Colonic mucosa (tissue), 4 donors: ENCODE measurements at regions not wholly inside any gene's neighbourhood (a gene's known extent, or its start where the extent isn't known, plus 50 kb on each side); places are given as distances from the start of the nearest gene placed in this dataset.

Source experiments
- DNase-seq: peaks from one replicate; pipeline ENCODE4 v3.0.0-alpha.2; 2020
- H3K27ac ChIP-seq: fragments of 200-600 bp; one replicate; pipeline ENCODE4 v1.8.0; 2021
- H3K27me3 ChIP-seq: fragments of 200-600 bp; one replicate; pipeline ENCODE4 v1.8.0; 2021
- H3K36me3 ChIP-seq: fragments of 200-600 bp; one replicate; pipeline ENCODE4 v1.8.0; 2021
- H3K4me1 ChIP-seq: fragments of 200-600 bp; one replicate; pipeline ENCODE4 v1.8.0; 2021; ENCODE audit warnings: mild to moderate bottlenecking
- H3K4me3 ChIP-seq: fragments of 200-600 bp; one replicate; pipeline ENCODE4 v1.8.0; 2021
- H3K9ac ChIP-seq, 2 donors: one replicate each; pipeline ENCODE4 v1.7.0; 2013; ENCODE audit warnings: control low read depth in 2 of 2, low read depth in 2 of 2, low read length in 2 of 2
- H3K9me3 ChIP-seq: fragments of 200-600 bp; one replicate; pipeline ENCODE4 v1.8.0; 2021
- intact Hi-C: fragments of 100-400 bp; cut with DNase I; formaldehyde crosslinking; loops from one replicate; pipeline ENCODE4 v1.14.1; 2022
- TF ChIP-seq, protein P1 (sequence below): fragments of 200-600 bp; IDR thresholded peaks from one replicate; pipeline ENCODE4 v1.8.0; 2022; ENCODE audit warnings: antibody characterized with exemption, mild to moderate bottlenecking
- donor health status: healthy.
- donor health status: DM: no; HTN: no; CAD: no.
- donor health status: DM: no; HTN: no; CAD: no.

DNA sequence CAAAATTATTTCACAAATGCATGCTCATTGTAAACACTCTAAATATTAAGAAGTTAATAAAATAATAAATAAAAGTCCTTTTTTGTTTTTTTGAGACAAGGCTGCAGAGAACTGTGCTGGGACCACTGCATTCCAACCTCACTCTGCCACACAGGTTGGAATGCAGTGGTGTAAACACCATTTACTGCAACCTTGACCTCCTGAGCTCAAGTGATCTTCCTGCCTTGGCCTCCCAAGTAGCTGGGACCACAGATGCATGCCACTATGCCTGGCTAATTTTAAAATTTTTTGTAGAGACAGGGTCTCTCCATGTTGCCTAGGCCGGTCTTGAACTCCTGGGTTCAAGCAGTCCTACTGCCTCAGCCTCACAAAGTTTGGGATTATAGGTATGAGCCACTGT is 578.4 kb downstream of the ZIC1 start:
- Histone ChIP-seq H3K36me3 (no peaks in the 10 kb centered on the region), H3K4me3 (no peak overlapping the region), H3K9ac (no peak overlapping the region), H3K9me3 (no peaks in the 10 kb centered on the region), H3K27ac (no peak overlapping the region), H3K4me1 (no peaks in the 10 kb centered on the region), H3K27me3 (no peaks in the 10 kb centered on the region)
- intact Hi-C loops: no loop called here
- TF ChIP-seq, protein P1, sequence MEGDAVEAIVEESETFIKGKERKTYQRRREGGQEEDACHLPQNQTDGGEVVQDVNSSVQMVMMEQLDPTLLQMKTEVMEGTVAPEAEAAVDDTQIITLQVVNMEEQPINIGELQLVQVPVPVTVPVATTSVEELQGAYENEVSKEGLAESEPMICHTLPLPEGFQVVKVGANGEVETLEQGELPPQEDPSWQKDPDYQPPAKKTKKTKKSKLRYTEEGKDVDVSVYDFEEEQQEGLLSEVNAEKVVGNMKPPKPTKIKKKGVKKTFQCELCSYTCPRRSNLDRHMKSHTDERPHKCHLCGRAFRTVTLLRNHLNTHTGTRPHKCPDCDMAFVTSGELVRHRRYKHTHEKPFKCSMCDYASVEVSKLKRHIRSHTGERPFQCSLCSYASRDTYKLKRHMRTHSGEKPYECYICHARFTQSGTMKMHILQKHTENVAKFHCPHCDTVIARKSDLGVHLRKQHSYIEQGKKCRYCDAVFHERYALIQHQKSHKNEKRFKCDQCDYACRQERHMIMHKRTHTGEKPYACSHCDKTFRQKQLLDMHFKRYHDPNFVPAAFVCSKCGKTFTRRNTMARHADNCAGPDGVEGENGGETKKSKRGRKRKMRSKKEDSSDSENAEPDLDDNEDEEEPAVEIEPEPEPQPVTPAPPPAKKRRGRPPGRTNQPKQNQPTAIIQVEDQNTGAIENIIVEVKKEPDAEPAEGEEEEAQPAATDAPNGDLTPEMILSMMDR: no peak
- no peak for DNase-seq

DNA sequence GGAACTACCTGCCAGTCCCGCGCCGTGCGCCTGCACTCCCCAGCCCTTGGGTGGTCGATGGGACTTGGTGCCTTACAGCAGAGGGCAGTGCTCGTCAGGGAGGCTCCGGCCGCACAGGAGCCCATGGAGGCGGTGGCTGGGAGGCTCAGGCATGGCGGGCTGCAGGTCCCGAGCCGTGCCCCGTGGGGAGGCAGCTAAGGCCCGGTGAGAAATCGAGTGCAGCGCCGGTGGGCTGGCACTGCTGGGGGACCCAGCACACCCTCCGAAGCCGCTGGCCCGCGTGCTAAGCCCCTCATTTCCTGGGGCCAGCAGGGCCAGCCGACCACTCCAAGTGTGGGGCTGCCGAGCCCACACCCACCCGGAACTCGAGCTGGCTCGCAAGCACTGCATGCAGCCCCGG is 580.2 kb downstream of the ZIC1 start:
- intact Hi-C loops: no loop called here
- H3K36me3 ChIP-seq: no peaks in the 10 kb centered on the region
- H3K27ac ChIP-seq: no peak overlapping the region
- TF ChIP-seq, protein P1: no peak
- no peak for DNase-seq
- H3K4me3 ChIP-seq: no peak overlapping the region
- H3K9me3 ChIP-seq: no peaks in the 10 kb centered on the region
- no peaks in the 10 kb centered on the region for H3K27me3 ChIP-seq
- H3K9ac ChIP-seq: no peak overlapping the region
- H3K4me1 ChIP-seq: no peaks in the 10 kb centered on the region

DNA sequence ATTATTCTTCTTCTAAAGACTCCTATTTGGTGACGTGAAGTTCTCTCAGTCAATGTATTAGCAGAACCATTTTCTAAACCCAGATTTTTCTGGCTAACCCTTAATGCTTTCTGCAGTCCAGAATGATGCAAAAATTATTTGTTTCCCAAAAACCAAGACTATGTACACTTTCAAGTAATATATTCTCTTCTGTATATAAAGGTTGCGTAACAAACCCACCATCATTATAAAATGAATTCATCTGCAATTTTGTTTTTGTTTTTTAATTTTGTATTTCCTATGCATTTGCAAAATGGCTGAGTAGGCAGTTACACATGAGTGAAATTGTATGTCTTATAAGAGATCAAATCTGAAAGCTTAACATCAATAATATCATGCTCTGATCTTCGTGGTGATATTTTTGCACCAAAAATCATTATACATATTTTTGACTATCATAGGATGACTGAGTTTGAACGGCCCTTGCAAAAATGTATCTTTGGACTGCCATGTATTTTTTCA is 593.6 kb downstream of the ZIC1 start:
- Histone ChIP-seq H3K27ac (no peak overlapping the region), H3K36me3 (no peaks in the 10 kb centered on the region), H3K4me3 (no peak overlapping the region), H3K9me3 (no peaks in the 10 kb centered on the region), H3K27me3 (no peaks in the 10 kb centered on the region), H3K9ac (no peak overlapping the region), H3K4me1 (no peaks in the 10 kb centered on the region)
- intact Hi-C loops: no loop called here
- no peak for DNase-seq
- TF ChIP-seq, protein P1: no peak

DNA sequence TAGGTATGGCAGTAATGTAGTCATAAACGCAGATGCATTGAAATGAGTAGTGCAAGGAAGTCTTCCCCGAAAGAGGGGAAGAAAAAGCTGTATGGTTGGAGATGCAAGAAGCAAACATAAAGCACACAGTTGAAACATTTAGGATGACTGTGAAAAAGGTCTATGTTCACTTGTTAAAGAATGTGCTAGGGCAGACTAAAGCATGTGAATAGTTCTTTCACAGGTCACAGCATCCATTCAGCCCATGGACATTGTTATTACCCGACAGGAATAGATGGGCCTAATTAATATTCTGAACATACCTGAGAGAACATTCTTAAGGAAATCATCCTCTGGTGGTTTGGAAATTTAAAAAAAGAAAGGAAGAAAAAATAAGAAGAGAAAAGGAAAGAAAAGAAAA is 595.2 kb downstream of the ZIC1 start:
- intact Hi-C loops: no loop called here
- Histone ChIP-seq H3K4me3 (no peak overlapping the region), H3K27ac (no peak overlapping the region), H3K27me3 (no peaks in the 10 kb centered on the region), H3K9me3 (no peaks in the 10 kb centered on the region), H3K9ac (no peak overlapping the region), H3K36me3 (no peaks in the 10 kb centered on the region), H3K4me1 (no peaks in the 10 kb centered on the region)
- TF ChIP-seq, protein P1: no peak
- no peak for DNase-seq

DNA sequence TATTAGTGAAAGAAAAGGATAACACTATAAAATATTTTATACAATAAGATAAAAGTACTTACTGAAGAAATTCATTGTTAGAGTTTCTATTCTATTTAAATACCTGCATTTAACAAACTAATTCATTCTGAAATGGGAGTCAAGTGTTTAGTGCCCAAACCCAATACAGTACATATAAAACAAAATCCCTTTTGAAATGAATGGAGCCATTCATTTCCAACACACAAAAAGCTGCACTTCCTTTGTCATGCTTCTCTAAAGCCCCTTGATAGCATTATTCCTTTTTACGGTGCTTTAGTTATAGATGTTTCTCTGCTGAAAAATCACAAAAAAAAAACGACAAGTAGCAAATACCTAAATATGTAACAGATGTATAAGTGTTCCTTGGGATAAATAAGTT is 596.3 kb downstream of the ZIC1 start:
- Histone ChIP-seq H3K27me3 (no peaks in the 10 kb centered on the region), H3K27ac (no peak overlapping the region), H3K9ac (no peak overlapping the region), H3K9me3 (no peaks in the 10 kb centered on the region), H3K36me3 (no peaks in the 10 kb centered on the region), H3K4me1 (no peaks in the 10 kb centered on the region), H3K4me3 (no peak overlapping the region)
- TF ChIP-seq, protein P1: no peak
- no peak for DNase-seq
- intact Hi-C loops: no loop called here

DNA sequence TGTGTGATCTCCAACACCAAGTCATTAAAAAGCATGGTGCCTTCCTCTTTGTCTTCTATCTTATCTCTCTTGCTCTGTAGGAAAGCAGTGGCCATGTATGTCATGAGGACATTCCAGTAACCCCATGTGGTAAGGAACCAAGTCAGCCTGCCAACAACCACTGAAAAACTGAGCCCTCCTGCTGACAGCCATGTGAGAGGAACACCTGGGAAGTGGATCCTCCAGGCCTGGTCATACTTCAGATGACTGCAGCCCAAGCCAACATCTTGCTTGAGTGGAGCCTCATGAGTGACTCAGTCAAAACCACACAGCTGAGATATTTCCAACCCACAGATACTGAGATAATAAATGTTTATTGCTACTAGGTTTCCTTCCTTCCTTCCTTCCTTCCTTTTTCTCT is 597.3 kb downstream of the ZIC1 start:
- Histone ChIP-seq H3K9ac (no peak overlapping the region), H3K4me1 (no peaks in the 10 kb centered on the region), H3K27ac (no peak overlapping the region), H3K9me3 (no peaks in the 10 kb centered on the region), H3K36me3 (no peaks in the 10 kb centered on the region), H3K4me3 (no peak overlapping the region), H3K27me3 (no peaks in the 10 kb centered on the region)
- intact Hi-C loops: no loop called here
- TF ChIP-seq, protein P1: no peak
- DNase-seq: no peak
